Caco-2 (cell line): ENCODE measurements at regions not wholly inside any gene's neighbourhood (a gene's known extent, or its start where the extent isn't known, plus 50 kb on each side); places are given as distances from the start of the nearest gene placed in this dataset.

Source experiments
- BruUV-seq: library from RNA; stranded (reverse); fragments of 400-500 nt; replicated peaks from 2 replicates; lab custom pipeline; 2021; lab: Mats Ljungman, UMichigan
- CTCF ChIA-PET: fragments of 300-600 bp; sonication (Branson Sonifier 250); formaldehyde crosslinking; loops from one replicate; lab custom pipeline; 2022; ENCODE audit warnings: antibody characterized with exemption; lab: Charles Lee
- POLR2A ChIA-PET: fragments of 300-600 bp; sonication (Branson Sonifier 250); formaldehyde crosslinking; loops from one replicate; lab custom pipeline; 2022; ENCODE audit warnings: antibody characterized with exemption; lab: Charles Lee
- DNase-seq, 2 experiments: peaks; one replicate each; pipeline versions ENCODE4 v3.0.0 to v3.0.0-alpha.2; 2020 to 2022
- H3K27me3 ChIP-seq: replicated peaks from 2 replicates; pipeline ENCODE4 v1.6.0; 2011; ENCODE audit warnings: low read length; ENCODE audit not compliant: control insufficient read depth, insufficient read depth
- H3K36me3 ChIP-seq: 2 replicates; pipeline ENCODE4 v1.5.1; 2011; ENCODE audit warnings: low read length; ENCODE audit not compliant: control insufficient read depth, insufficient read depth
- H3K4me1 ChIP-seq: fragments of 250-450 bp; sonication (Bioruptor Pico); 2 replicates; pipeline ENCODE4 v1.5.1; 2020; ENCODE audit warnings: mild to moderate bottlenecking
- H3K4me3 ChIP-seq: 2 replicates; pipeline ENCODE4 v1.5.1; 2011; ENCODE audit warnings: low read depth, mild to moderate bottlenecking, control low read depth, low read length
- H3K9me3 ChIP-seq: fragments of 250-450 bp; sonication (Bioruptor Pico); 2 replicates; pipeline ENCODE4 v1.5.1; 2020; ENCODE audit warnings: mild to moderate bottlenecking, moderate library complexity
- H3K27ac Mint-ChIP-seq: one replicate; pipeline ENCODE4 v1.8.0; 2022; ENCODE audit warnings: mixed read lengths; ENCODE audit not compliant: unreplicated experiment
- H3K27me3 Mint-ChIP-seq: one replicate; pipeline ENCODE4 v1.8.0; 2022; ENCODE audit warnings: mixed read lengths; ENCODE audit not compliant: insufficient read depth, unreplicated experiment
- H3K36me3 Mint-ChIP-seq: one replicate; pipeline ENCODE4 v1.8.0; 2022; ENCODE audit warnings: mild to moderate bottlenecking, mixed read lengths; ENCODE audit not compliant: insufficient read depth, unreplicated experiment
- H3K4me1 Mint-ChIP-seq: one replicate; pipeline ENCODE4 v1.8.0; 2022; ENCODE audit warnings: low read depth, mixed read lengths; ENCODE audit not compliant: unreplicated experiment
- H3K4me3 Mint-ChIP-seq: one replicate; pipeline ENCODE4 v1.8.0; 2022; ENCODE audit warnings: mild to moderate bottlenecking, moderate library complexity, mixed read lengths; ENCODE audit not compliant: unreplicated experiment
- H3K9me3 Mint-ChIP-seq: one replicate; pipeline ENCODE4 v1.8.0; 2022; ENCODE audit warnings: mixed read lengths; ENCODE audit not compliant: unreplicated experiment
- intact Hi-C: fragments of 100-400 bp; cut with micrococcal nuclease; formaldehyde crosslinking; loops from one replicate; pipeline ENCODE4 v1.10.0; 2022; ENCODE audit not compliant: unreplicated experiment
- TF ChIP-seq, protein P1 (sequence below), 2 experiments: fragments of 200-600 bp in 1 of 2; IDR thresholded peaks; 1 replicate in 1 of 2; 2 replicates in 1 of 2; pipeline versions ENCODE4 v1.5.1 to v1.8.0; 2011 to 2022; ENCODE audit warnings: antibody characterized with exemption in 1 of 2, control low read depth in 1 of 2, inconsistent platforms in 1 of 2, low read depth in 1 of 2, low read length in 1 of 2, mild to moderate bottlenecking in 1 of 2, moderate library complexity in 1 of 2; ENCODE audit not compliant: insufficient read depth in 1 of 2, severe bottlenecking in 1 of 2, unreplicated experiment in 1 of 2

DNA sequence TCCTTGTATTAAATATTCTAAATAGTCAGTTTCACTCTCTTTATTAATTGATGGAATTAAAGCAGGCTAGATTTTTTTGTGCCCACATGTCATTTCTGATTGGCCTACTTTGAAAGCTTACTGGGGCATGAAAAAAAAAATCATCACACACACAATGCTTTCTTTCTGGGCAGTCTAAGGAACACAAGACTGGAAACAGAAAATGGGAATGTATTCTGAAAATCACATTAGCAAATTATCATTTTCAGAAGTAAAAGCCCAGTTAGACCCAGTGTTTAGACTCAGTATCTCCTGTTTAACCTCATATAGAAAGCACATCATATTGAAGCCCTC lies 339.4 kb downstream of the SPRY2 start:
- BruUV-seq = no TSS peak
- H3K27me3 Mint-ChIP-seq = no peaks in the 10 kb centered on the region

GRCh38 chr13:80000684-80001509 lies 340.0 kb downstream of the SPRY2 start:
- no peak overlapping the region for H3K4me3 ChIP-seq
- H3K27ac Mint-ChIP-seq = no peak overlapping the region
- no peaks in the 10 kb centered on the region for H3K27me3 ChIP-seq
- ChIA-PET POLR2A (no interaction called here), CTCF (no interaction called here)
- peaks cover 14% of the 10 kb centered on the region for H3K4me1 ChIP-seq
- no peaks in the 10 kb centered on the region for H3K9me3 Mint-ChIP-seq
- H3K27me3 Mint-ChIP-seq = no peaks in the 10 kb centered on the region
- DNase-seq = no peak
- no peaks in the 10 kb centered on the region for H3K9me3 ChIP-seq
- intact Hi-C loops = no loop called here
- H3K36me3 ChIP-seq = no peaks in the 10 kb centered on the region
- H3K4me1 Mint-ChIP-seq = peaks cover 15% of the 10 kb centered on the region
- no peak overlapping the region for H3K4me3 Mint-ChIP-seq
- TF ChIP-seq, protein P1, sequence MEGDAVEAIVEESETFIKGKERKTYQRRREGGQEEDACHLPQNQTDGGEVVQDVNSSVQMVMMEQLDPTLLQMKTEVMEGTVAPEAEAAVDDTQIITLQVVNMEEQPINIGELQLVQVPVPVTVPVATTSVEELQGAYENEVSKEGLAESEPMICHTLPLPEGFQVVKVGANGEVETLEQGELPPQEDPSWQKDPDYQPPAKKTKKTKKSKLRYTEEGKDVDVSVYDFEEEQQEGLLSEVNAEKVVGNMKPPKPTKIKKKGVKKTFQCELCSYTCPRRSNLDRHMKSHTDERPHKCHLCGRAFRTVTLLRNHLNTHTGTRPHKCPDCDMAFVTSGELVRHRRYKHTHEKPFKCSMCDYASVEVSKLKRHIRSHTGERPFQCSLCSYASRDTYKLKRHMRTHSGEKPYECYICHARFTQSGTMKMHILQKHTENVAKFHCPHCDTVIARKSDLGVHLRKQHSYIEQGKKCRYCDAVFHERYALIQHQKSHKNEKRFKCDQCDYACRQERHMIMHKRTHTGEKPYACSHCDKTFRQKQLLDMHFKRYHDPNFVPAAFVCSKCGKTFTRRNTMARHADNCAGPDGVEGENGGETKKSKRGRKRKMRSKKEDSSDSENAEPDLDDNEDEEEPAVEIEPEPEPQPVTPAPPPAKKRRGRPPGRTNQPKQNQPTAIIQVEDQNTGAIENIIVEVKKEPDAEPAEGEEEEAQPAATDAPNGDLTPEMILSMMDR (IDR thresholded peaks at IDR 0.05; ENCODE audit: insufficient read depth in 1 of 2, low read depth in 1 of 2, low read length in 1 of 2, severe bottlenecking in 1 of 2, unreplicated experiment in 1 of 2) = no peak
- H3K36me3 Mint-ChIP-seq = no peaks in the 10 kb centered on the region
- BruUV-seq = no TSS peak

More for the DNA sequence above, 339.4 kb downstream of the SPRY2 start:
- ChIA-PET CTCF (no interaction called here), POLR2A (no interaction called here)
- H3K36me3 Mint-ChIP-seq = no peaks in the 10 kb centered on the region
- Histone ChIP-seq H3K36me3 (no peaks in the 10 kb centered on the region), H3K4me1 (peaks cover 14% of the 10 kb centered on the region), H3K9me3 (no peaks in the 10 kb centered on the region), H3K4me3 (no peak overlapping the region), H3K27me3 (no peaks in the 10 kb centered on the region)
- DNase-seq = no peak
- TF ChIP-seq, protein P1 (IDR thresholded peaks at IDR 0.05; ENCODE audit: insufficient read depth in 1 of 2, low read depth in 1 of 2, low read length in 1 of 2, severe bottlenecking in 1 of 2, unreplicated experiment in 1 of 2) = no peak
- H3K9me3 Mint-ChIP-seq = no peaks in the 10 kb centered on the region
- peaks cover 15% of the 10 kb centered on the region for H3K4me1 Mint-ChIP-seq
- H3K27ac Mint-ChIP-seq = no peak overlapping the region
- intact Hi-C loops = no loop called here
- no peak overlapping the region for H3K4me3 Mint-ChIP-seq

- H3K9me3 Mint-ChIP-seq = no peaks in the 10 kb centered on the region
- ChIA-PET POLR2A (no interaction called here), CTCF (no interaction called here)
- no peak for DNase-seq
- Histone ChIP-seq H3K9me3 (no peaks in the 10 kb centered on the region), H3K36me3 (no peaks in the 10 kb centered on the region), H3K4me3 (no peak overlapping the region), H3K4me1 (peaks cover 14% of the 10 kb centered on the region), H3K27me3 (no peaks in the 10 kb centered on the region)
- TF ChIP-seq, protein P1 (IDR thresholded peaks at IDR 0.05; ENCODE audit: insufficient read depth in 1 of 2, low read depth in 1 of 2, low read length in 1 of 2, severe bottlenecking in 1 of 2, unreplicated experiment in 1 of 2) = no peak
- peaks cover 15% of the 10 kb centered on the region for H3K4me1 Mint-ChIP-seq
- H3K27me3 Mint-ChIP-seq = no peaks in the 10 kb centered on the region
- no peak overlapping the region for H3K27ac Mint-ChIP-seq
- H3K4me3 Mint-ChIP-seq = no peak overlapping the region
- no TSS peak for BruUV-seq
- intact Hi-C loops = loop anchor here (5.0 kb wide), 1 partner anchor 52 kb away; no protein-coding TSS in a partner anchor
- H3K36me3 Mint-ChIP-seq = no peaks in the 10 kb centered on the region
Observed at GRCh38 chr13:79999601-80000000, 341.3 kb downstream of the SPRY2 start.
